HG03432 (cell line): ENCODE measurements at regions not wholly inside any gene's neighbourhood (a gene's known extent, or its start where the extent isn't known, plus 50 kb on each side); places are given as distances from the start of the nearest gene placed in this dataset.
A peak's percentile ranks its signal among the peaks of the same experiment; 100 is the strongest.
"Not testable (repeated sequence)": the region's sequence is repeated elsewhere in the genome, so short reads cannot be mapped to it uniquely, and the experiment has no call there.

Experiments used
- ATAC-seq: cut with Tn5 transposase; IDR thresholded peaks from one replicate; pipeline ENCODE4 v1.9.1; 2021; ENCODE audit warnings: mild to moderate bottlenecking, moderate library complexity; ENCODE audit not compliant: unreplicated experiment

DNA sequence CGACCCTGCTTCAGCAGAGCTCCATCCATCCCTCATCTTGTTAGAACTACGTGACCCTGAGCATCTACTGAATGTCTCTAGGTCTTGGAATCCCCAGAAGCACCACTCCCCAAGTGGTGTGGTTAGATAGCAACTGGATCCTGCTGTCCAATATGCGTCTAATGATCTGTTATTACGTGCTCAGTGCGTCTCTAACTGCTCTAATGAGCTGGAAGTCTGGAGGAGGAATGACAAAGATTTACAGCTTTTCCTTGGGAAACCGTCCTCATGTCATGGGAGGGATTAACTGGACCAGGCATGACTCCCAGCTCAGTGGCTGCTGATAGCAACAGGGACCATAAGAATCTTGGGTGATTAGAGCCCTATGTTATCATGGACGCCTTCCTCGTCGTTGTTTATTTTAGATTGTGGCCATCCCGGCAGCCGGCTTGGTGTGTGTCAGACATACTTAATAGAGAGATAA lies 150.9 kb downstream of the HS3ST3B1 start:
- no peak for ATAC-seq

DNA sequence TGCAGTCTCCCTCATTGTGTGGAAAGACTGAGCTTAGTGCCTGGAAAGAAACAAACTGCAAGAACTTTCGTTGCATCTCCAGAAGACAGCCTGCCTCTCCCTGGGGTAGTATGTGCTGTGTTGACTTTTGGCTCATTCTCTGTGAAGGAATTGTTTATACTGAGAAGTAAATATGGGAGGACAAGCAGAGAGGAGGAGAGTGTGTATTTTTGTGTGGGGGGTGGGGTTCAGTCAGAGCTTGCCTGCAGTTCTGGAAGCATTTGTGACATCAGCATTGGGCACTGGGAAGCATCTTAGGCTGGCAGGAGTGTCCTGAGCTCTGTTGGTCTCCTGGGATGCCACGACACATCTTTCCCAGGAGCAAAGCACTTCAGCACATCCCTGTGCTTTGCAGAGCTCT lies 147.9 kb downstream of the HS3ST3B1 start:
- no peak for ATAC-seq

DNA sequence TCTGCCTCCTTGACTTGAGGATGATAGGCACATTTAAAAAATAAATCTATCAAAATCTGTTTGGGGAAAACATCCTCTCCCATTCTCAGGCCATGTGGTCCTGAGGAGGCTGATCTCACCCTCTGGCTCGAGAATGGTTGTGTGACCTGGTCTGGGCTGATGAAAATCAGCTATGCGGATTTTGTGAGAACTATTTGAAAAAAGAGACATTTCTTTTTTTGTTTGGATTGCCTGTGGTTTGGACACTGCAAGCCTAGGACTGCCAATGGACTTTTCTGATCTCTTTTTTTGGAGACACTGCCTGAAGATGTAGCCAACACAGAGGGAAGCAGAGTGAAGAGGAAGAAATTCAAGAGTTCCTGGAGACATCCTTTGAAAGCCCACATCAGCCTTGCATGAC lies 145.9 kb downstream of the HS3ST3B1 start:
- no peak for ATAC-seq

- no peak for ATAC-seq
These were observed 144.0 kb downstream of the HS3ST3B1 start for GRCh38 chr17:14444915-14445314.

DNA sequence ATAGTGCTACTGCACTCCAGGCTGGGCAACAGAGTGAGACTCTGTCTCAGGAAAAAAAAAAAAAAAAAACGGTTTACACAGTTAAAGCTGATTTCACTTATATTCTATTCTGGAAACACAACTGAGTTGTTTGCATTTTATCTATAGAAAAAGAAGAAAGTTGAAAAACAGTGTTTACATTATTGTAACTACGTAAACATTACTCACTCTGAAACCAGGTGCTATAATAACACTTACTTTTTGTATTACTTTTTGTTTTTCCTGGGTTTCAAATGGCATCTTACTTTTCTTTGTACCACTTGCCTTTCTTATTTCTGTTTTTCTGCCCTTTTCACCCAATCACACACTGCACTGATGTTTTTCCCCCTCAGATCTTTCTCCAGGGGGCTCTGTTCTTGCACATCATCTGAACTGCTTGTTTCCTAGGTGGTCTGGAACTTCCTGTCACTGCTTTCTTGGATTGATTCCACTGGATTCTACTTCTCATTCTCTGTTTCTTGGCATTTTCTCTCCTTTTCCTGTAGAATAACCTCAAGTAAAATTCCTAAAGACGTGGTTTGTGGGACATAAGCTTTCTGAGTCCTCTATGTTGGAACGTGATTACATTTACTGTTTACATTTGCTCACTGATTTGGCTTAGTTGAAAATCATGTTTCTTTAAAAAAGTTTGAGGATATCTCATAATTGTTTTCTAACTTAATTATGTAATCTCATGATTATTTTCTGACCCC lies 142.1 kb downstream of the HS3ST3B1 start:
- no peak for ATAC-seq

DNA sequence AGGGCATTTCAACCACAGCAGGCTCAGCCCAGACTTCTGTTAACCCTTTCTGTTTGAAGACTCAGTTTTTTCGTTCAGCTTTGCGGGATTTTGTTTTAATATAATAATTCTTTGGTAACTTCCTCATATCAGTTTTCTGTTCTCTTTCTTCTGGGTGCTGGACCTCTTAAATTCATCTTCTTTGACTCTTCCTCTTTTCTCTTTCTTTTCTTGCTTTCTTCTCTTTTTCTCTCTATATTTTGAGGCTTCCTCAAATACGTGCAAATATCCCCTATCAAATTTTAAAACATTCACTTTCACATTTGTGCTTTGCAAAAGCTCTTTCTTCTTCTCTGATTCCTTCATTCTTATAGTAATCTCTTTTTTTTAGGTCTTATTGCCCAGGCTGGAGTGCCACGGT lies 136.3 kb downstream of the HS3ST3B1 start:
- no peak for ATAC-seq

GRCh38 chr17:14436266-14436665 lies 135.4 kb downstream of the HS3ST3B1 start:
- no peak for ATAC-seq

- ATAC-seq = peak; percentile 60
These were observed 133.6 kb downstream of the HS3ST3B1 start for GRCh38 chr17:14434506-14434905.

- no peak for ATAC-seq
These were observed 131.2 kb downstream of the HS3ST3B1 start for GRCh38 chr17:14432079-14432478.

GRCh38 chr17:14429084-14429483 lies 128.2 kb downstream of the HS3ST3B1 start:
- no peak for ATAC-seq

DNA sequence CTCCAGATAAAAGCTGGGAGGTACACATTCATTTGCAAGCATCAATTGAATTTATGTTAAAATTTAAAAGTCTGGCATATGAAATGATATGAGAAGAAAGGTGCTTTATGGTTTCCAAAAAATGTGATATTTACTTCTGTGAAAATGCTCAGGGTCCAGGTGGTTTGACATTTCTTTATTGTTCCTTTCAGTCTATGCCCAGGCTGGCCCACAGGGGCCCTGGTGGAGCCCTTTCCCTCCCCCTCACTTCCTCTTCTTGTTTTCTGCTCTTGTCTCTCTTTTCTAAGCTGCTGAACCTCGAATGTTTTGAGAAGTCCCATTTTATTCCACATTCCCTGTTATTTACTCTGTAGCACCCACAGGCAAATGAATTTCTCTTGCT lies 127.8 kb downstream of the HS3ST3B1 start:
- no peak for ATAC-seq

GRCh38 chr17:14427900-14428647 lies 127.2 kb downstream of the HS3ST3B1 start:
- peak; percentile 90 for ATAC-seq

- ATAC-seq = not testable (repeated sequence)
These were observed 122.3 kb downstream of the HS3ST3B1 start for GRCh38 chr17:14423156-14423555.

GRCh38 chr17:14417336-14417735 lies 116.5 kb downstream of the HS3ST3B1 start:
- no peak for ATAC-seq

DNA sequence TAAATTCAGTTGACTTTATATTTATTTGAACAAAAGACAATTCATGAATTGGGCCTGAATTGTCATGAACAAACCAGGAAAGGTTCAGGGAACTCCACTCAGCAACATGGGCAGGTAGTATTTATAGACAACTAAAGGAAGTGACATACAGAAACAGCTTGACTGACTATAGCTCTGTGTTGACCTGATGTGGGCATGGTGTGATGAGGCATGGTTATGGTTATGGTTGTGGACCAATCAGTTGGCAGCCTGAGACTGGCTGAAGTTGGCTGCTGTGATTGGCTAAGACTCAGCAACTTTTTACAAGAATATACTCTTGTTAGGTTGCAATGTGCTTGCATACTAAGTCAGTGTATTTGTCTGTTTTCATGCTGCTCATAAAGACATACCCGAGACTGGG lies 108.4 kb downstream of the HS3ST3B1 start:
- ATAC-seq = no peak

DNA sequence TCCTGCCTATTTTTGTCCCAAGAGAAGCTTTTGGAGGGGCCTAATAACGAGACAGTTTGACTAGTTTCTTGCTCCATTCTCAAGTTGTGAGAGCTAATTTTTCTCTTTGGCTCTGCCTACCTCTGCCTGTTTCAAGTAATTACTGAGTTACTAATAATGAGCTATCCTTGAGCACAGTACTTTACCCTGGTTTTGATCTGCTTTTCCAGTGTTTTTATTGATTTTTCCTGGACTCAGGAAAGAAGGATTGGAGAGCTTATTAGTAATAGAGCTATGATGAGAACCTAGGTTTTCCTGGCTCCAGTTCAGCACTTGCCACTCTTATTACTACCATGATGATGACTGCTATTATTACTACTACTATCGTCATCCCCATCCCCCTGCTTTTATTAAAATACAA lies 106.7 kb downstream of the HS3ST3B1 start:
- no peak for ATAC-seq

DNA sequence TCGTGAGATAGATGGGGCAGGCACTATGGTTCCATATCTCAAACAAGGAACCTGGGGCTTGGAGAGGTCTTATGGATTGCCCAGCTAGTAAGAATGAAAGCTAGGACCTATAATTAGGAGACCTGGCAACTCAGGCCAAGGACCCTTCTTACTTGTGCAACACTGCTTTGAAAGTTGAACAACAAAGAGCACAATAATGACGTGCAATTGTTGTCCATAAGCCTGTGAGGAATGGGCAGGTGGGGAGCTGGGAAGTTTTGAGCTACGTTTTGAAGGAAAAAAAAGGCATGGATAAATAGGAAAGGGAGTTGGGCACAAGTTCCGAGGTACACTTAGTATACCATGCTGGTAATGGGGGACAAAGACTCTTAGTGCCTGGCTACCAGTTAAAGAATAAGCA lies 104.3 kb downstream of the HS3ST3B1 start:
- no peak for ATAC-seq
